MM.1S (cell line): ENCODE measurements at regions not wholly inside any gene's neighbourhood (a gene's known extent, or its start where the extent isn't known, plus 50 kb on each side); places are given as distances from the start of the nearest gene placed in this dataset.

Source experiments
- DNase-seq: peaks from one replicate; pipeline ENCODE4 v3.0.0-alpha.2; 2015
- H2AFZ ChIP-seq: fragments of 300-600 bp; sonication (generic); 2 replicates; pipeline ENCODE4 v1.6.0; 2016; ENCODE audit warnings: antibody characterized with exemption, low read length
- H3F3A ChIP-seq: fragments of 300-600 bp; sonication (generic); 2 replicates; pipeline ENCODE4 v1.6.1; 2016; ENCODE audit warnings: mild to moderate bottlenecking, antibody characterized with exemption, low read length, moderate library complexity, mixed read lengths; ENCODE audit not compliant: insufficient read depth
- H3K27ac ChIP-seq: fragments of 300-600 bp; sonication (generic); 2 replicates; pipeline ENCODE4 v1.5.1; 2016; ENCODE audit warnings: mild to moderate bottlenecking, low read length
- H3K27me3 ChIP-seq: fragments of 300-600 bp; sonication (generic); replicated peaks from 2 replicates; pipeline ENCODE4 v1.6.0; 2016; ENCODE audit warnings: low read length; ENCODE audit not compliant: insufficient read depth
- H3K36me3 ChIP-seq: fragments of 300-600 bp; sonication (generic); replicated peaks from 2 replicates; pipeline ENCODE4 v1.6.1; 2016; ENCODE audit warnings: mild to moderate bottlenecking, low read length, mixed read lengths; ENCODE audit not compliant: insufficient read depth
- H3K4me1 ChIP-seq: fragments of 300-600 bp; sonication (generic); 2 replicates; pipeline ENCODE4 v1.6.1; 2016; ENCODE audit warnings: low read length, mixed read lengths
- H3K4me2 ChIP-seq: fragments of 300-600 bp; sonication (generic); 2 replicates; pipeline ENCODE4 v1.6.0; 2016; ENCODE audit warnings: low read depth, low read length
- H3K4me3 ChIP-seq: fragments of 300-600 bp; sonication (generic); 2 replicates; pipeline ENCODE4 v1.5.1; 2016; ENCODE audit warnings: low read length, mixed read lengths
- H3K79me2 ChIP-seq: fragments of 300-600 bp; sonication (generic); 2 replicates; pipeline ENCODE4 v1.6.1; 2016; ENCODE audit warnings: mixed run types, low read length, mixed read lengths
- H3K9ac ChIP-seq: fragments of 300-600 bp; sonication (generic); 2 replicates; pipeline ENCODE4 v1.6.1; 2016; ENCODE audit warnings: low read length, mixed read lengths
- H3K9me2 ChIP-seq: fragments of 300-600 bp; sonication (generic); replicated peaks from 2 replicates; pipeline ENCODE4 v1.6.1; 2016; ENCODE audit warnings: mild to moderate bottlenecking, low read length, mixed read lengths; ENCODE audit not compliant: insufficient read depth
- H3K9me3 ChIP-seq: fragments of 300-600 bp; sonication (generic); replicated peaks from 2 replicates; pipeline ENCODE4 v1.6.1; 2016; ENCODE audit warnings: mild to moderate bottlenecking, low read length, mixed read lengths; ENCODE audit not compliant: insufficient read depth
- H4K20me1 ChIP-seq: fragments of 300-600 bp; sonication (generic); 2 replicates; pipeline ENCODE4 v1.6.1; 2016; ENCODE audit warnings: mild to moderate bottlenecking, low read length, moderate library complexity, mixed read lengths; ENCODE audit not compliant: insufficient read depth
- CTCF ChIP-seq: fragments of 300-600 bp; sonication (generic); IDR thresholded peaks from 2 replicates; pipeline ENCODE4 v1.5.1; 2016; ENCODE audit warnings: antibody characterized with exemption, low read length, mixed read lengths
- EZH2 ChIP-seq: fragments of 300-600 bp; sonication (generic); optimal IDR thresholded peaks from 2 replicates; pipeline ENCODE3; 2017; ENCODE audit warnings: low read depth, mild to moderate bottlenecking, antibody characterized with exemption, low read length, mixed read lengths
- EZH2phosphoT487 ChIP-seq: fragments of 300-600 bp; sonication (generic); IDR thresholded peaks from 2 replicates; pipeline ENCODE4 v1.6.1; 2018; ENCODE audit warnings: antibody characterized with exemption, low read length

GRCh38 chr20:48294942-48295341 is 509.7 kb upstream of the SULF2 start:
- Histone ChIP-seq H4K20me1 (no peaks in the 10 kb centered on the region), H3K9ac (no peak overlapping the region), H3K9me3 (no peaks in the 10 kb centered on the region), H3K4me1 (no peaks in the 10 kb centered on the region), H3K4me3 (no peak overlapping the region), H3K27ac (no peak overlapping the region), H3K36me3 (no peaks in the 10 kb centered on the region), H3K9me2 (no peaks in the 10 kb centered on the region), H3K79me2 (no peaks in the 10 kb centered on the region), H3K27me3 (no peaks in the 10 kb centered on the region), H3F3A (no peaks in the 10 kb centered on the region), H2AFZ (no peak overlapping the region), H3K4me2 (no peak overlapping the region)
- no peak for DNase-seq
- TF ChIP-seq EZH2phosphoT487: no peak

DNA sequence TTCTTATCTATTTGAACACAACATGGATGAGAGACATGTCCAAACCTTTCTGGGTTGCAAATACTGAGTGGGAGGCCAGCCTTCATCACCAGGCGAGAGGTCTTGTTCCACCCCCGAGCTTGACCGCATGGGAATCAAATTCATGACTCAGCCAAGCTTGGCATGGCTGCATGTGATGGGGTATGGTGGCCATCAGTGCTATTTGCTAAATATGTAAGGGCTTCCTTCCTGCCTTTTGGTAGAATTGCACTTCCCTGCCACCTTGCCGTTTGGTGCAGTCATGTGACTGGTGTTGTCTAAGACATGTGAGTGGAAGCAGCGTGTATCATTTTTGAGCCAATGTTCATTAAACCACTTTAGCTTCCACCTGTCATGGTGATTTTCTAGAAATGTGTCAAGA is 508.9 kb upstream of the SULF2 start:
- H3K27me3 ChIP-seq: no peaks in the 10 kb centered on the region
- no peaks in the 10 kb centered on the region for H3K9me2 ChIP-seq
- no peak overlapping the region for H2AFZ ChIP-seq
- no peaks in the 10 kb centered on the region for H3F3A ChIP-seq
- H3K4me1 ChIP-seq: no peaks in the 10 kb centered on the region
- H3K79me2 ChIP-seq: no peaks in the 10 kb centered on the region
- H4K20me1 ChIP-seq: no peaks in the 10 kb centered on the region
- no peak for TF ChIP-seq CTCF
- no peak for TF ChIP-seq EZH2phosphoT487
- no peak for TF ChIP-seq EZH2
- H3K9ac ChIP-seq: no peak overlapping the region
- H3K4me2 ChIP-seq: no peak overlapping the region
- H3K27ac ChIP-seq: no peak overlapping the region
- no peaks in the 10 kb centered on the region for H3K36me3 ChIP-seq
- H3K9me3 ChIP-seq: no peaks in the 10 kb centered on the region
- DNase-seq: no peak
- no peak overlapping the region for H3K4me3 ChIP-seq

GRCh38 chr20:48293671-48294070 is 508.4 kb upstream of the SULF2 start:
- Histone ChIP-seq H3K79me2 (no peaks in the 10 kb centered on the region), H3K9me3 (no peaks in the 10 kb centered on the region), H3K36me3 (no peaks in the 10 kb centered on the region), H3K4me3 (no peak overlapping the region), H3K27me3 (no peaks in the 10 kb centered on the region), H3K9me2 (no peaks in the 10 kb centered on the region), H3K4me2 (no peak overlapping the region), H3K27ac (no peak overlapping the region), H3F3A (no peaks in the 10 kb centered on the region), H3K4me1 (no peaks in the 10 kb centered on the region), H2AFZ (no peak overlapping the region), H3K9ac (no peak overlapping the region), H4K20me1 (no peaks in the 10 kb centered on the region)
- TF ChIP-seq EZH2 (no peak), CTCF (no peak), EZH2phosphoT487 (no peak)
- DNase-seq: no peak

GRCh38 chr20:48292806-48293205 is 507.5 kb upstream of the SULF2 start:
- no peak for DNase-seq

More at GRCh38 chr20:48292806-48293205, 507.5 kb upstream of the SULF2 start:
- no peaks in the 10 kb centered on the region for H3K9me2 ChIP-seq
- TF ChIP-seq CTCF (no peak), EZH2phosphoT487 (no peak), EZH2 (no peak)
- H3K4me3 ChIP-seq: no peak overlapping the region
- H3K79me2 ChIP-seq: no peaks in the 10 kb centered on the region
- H4K20me1 ChIP-seq: no peaks in the 10 kb centered on the region
- H3K27ac ChIP-seq: no peak overlapping the region
- H3K36me3 ChIP-seq: no peaks in the 10 kb centered on the region
- no peak overlapping the region for H3K9ac ChIP-seq
- H3K9me3 ChIP-seq: no peaks in the 10 kb centered on the region
- no peaks in the 10 kb centered on the region for H3K4me1 ChIP-seq
- H3F3A ChIP-seq: no peaks in the 10 kb centered on the region
- no peak overlapping the region for H2AFZ ChIP-seq
- no peak overlapping the region for H3K4me2 ChIP-seq
- no peaks in the 10 kb centered on the region for H3K27me3 ChIP-seq
